GM12878 (cell line): ENCODE measurements at regions not wholly inside any gene's neighbourhood (a gene's known extent, or its start where the extent isn't known, plus 50 kb on each side); places are given as distances from the start of the nearest gene placed in this dataset.
A peak's percentile ranks its signal among the peaks of the same experiment; 100 is the strongest.

ENCODE experiments used
- ATAC-seq: fragments of 200-7000 bp; cut with Tn5 transposase; 3 replicates; pipeline ENCODE4 v1.9.1; 2020; ENCODE audit warnings: mild to moderate bottlenecking, moderate library complexity
- BruUV-seq: library from RNA; stranded (reverse); fragments of 400-500 nt; replicated peaks from 2 replicates; lab custom pipeline; 2021; lab: Mats Ljungman, UMichigan
- CTCF ChIA-PET: fragments of 300-600 bp; sonication (Branson Sonifier 250); formaldehyde crosslinking; extraction: SDS; loops from one replicate; lab custom pipeline; 2021; ENCODE audit warnings: inconsistent platforms; lab: Yijun Ruan, JAX
- POLR2A ChIA-PET: fragments of 350-600 bp; formaldehyde crosslinking; extraction: SDS; loops from one replicate; lab custom pipeline; 2021; ENCODE audit warnings: inconsistent platforms; lab: Charles Lee
- RAD21 ChIA-PET: fragments of 300-600 bp; sonication (Branson Sonifier 250); formaldehyde crosslinking; loops from one replicate; lab custom pipeline; 2023; ENCODE audit warnings: antibody characterized with exemption; ENCODE audit not compliant: unreplicated experiment; lab: Charles Lee
- SMC1A ChIA-PET: fragments of 300-600 bp; sonication (Branson Sonifier 250); formaldehyde crosslinking; loops from one replicate; lab custom pipeline; 2023; ENCODE audit not compliant: unreplicated experiment, uncharacterized antibody; lab: Charles Lee
- DNase-seq: peaks from one replicate; pipeline ENCODE4 v3.0.0-alpha.2; 2011; ENCODE audit warnings: low read depth, low spot score
- FAIRE-seq: peaks from 3 replicates; lab custom pipeline; 2011; peaks lifted over from hg19 to GRCh38; lab: Jason Lieb, UNC
- H2AFZ ChIP-seq: 2 replicates; pipeline ENCODE4 v1.6.0; 2011; ENCODE audit warnings: low read depth, low read length, control low read depth; ENCODE audit not compliant: control insufficient read depth
- H3K27ac ChIP-seq: 2 replicates; pipeline ENCODE4 v1.5.1; 2011; ENCODE audit warnings: control low read depth; ENCODE audit not compliant: control insufficient read depth, insufficient read depth
- H3K27me3 ChIP-seq, 2 experiments: replicated peaks in 1 of 2; 2 replicates each; pipeline versions ENCODE4 v1.6.0 to v1.6.1; 2011; ENCODE audit warnings: low read length in 1 of 2; ENCODE audit not compliant: control insufficient read depth in 2 of 2, insufficient read depth in 2 of 2
- H3K36me3 ChIP-seq, 2 experiments: 2 replicates each; pipeline ENCODE4 v1.5.1; 2011; ENCODE audit warnings: low read length in 1 of 2; ENCODE audit not compliant: control insufficient read depth in 2 of 2, insufficient read depth in 2 of 2
- H3K4me1 ChIP-seq: 2 replicates; pipeline ENCODE4 v1.6.1; 2011; ENCODE audit warnings: mild to moderate bottlenecking, low read length, moderate library complexity, mixed read lengths; ENCODE audit not compliant: control insufficient read depth, insufficient read depth
- H3K4me2 ChIP-seq: 2 replicates; pipeline ENCODE4 v1.6.0; 2011; ENCODE audit warnings: control low read depth; ENCODE audit not compliant: control insufficient read depth, insufficient read depth
- H3K4me3 ChIP-seq: fragments of 200-600 bp; sonication (generic); 2 replicates; pipeline ENCODE4 v1.5.1; 2016
- H3K79me2 ChIP-seq: 2 replicates; pipeline ENCODE4 v1.6.0; 2011; ENCODE audit warnings: low read length; ENCODE audit not compliant: control insufficient read depth, insufficient read depth
- H3K9ac ChIP-seq: 2 replicates; pipeline ENCODE4 v1.8.0; 2011; ENCODE audit warnings: low read length, control low read depth, mixed read lengths; ENCODE audit not compliant: control insufficient read depth, insufficient read depth
- H3K9me3 ChIP-seq: replicated peaks from 3 replicates; pipeline ENCODE4 v1.5.1; 2011; ENCODE audit warnings: mild to moderate bottlenecking, low read length; ENCODE audit not compliant: control insufficient read depth, insufficient read depth
- H4K20me1 ChIP-seq: 2 replicates; pipeline ENCODE4 v1.6.0; 2011; ENCODE audit not compliant: control insufficient read depth, insufficient read depth
- EGR1 ChIP-seq, 2 experiments: IDR thresholded peaks; 1 replicate in 1 of 2; 2 replicates in 1 of 2; pipeline ENCODE4 v1.6.1; 2011 to 2012; ENCODE audit warnings: low read depth in 2 of 2, low read length in 2 of 2, borderline replicate concordance in 1 of 2, mild to moderate bottlenecking in 1 of 2, moderate library complexity in 1 of 2
- ETV6 ChIP-seq, 2 experiments: fragments of 450-650 bp in 1 of 2; IDR thresholded peaks in 1 of 2; conservative IDR thresholded peaks in 1 of 2; 2 replicates each; pipeline ENCODE4 v1.6.1; 2014; ENCODE audit warnings: antibody characterized with exemption in 1 of 2, borderline replicate concordance in 1 of 2, low read depth in 1 of 2, mild to moderate bottlenecking in 1 of 2, moderate library complexity in 1 of 2
- FOS ChIP-seq: IDR thresholded peaks from 3 replicates; pipeline ENCODE4 v1.6.1; 2011; ENCODE audit warnings: borderline replicate concordance; ENCODE audit not compliant: insufficient read length; ENCODE audit errors: extremely low read depth
- JUND ChIP-seq: IDR thresholded peaks from 2 replicates; pipeline ENCODE4 v1.6.1; 2012; ENCODE audit warnings: low read depth, mild to moderate bottlenecking, low read length, improper control_type of control experiment, moderate library complexity
- KDM1A ChIP-seq: fragments of 200-600 bp; sonication (generic); IDR thresholded peaks from 2 replicates; pipeline ENCODE4 v1.6.1; 2016; ENCODE audit warnings: borderline replicate concordance
- MEF2A ChIP-seq: IDR thresholded peaks from 2 replicates; pipeline ENCODE4 v1.6.1; 2011; ENCODE audit warnings: low read depth, mild to moderate bottlenecking, low read length, moderate library complexity; ENCODE audit not compliant: insufficient read depth
- NBN ChIP-seq: fragments of 450-650 bp; IDR thresholded peaks from 2 replicates; pipeline ENCODE4 v1.6.1; 2016
- SIX5 ChIP-seq: IDR thresholded peaks from 2 replicates; pipeline ENCODE4 v1.6.1; 2011; ENCODE audit warnings: mild to moderate bottlenecking, low read depth, low read length, moderate library complexity; ENCODE audit not compliant: severe bottlenecking
- SP1 ChIP-seq: IDR thresholded peaks from one replicate; pipeline ENCODE4 v1.6.1; 2011; ENCODE audit warnings: low read depth, low read length
- TCF7 ChIP-seq: IDR thresholded peaks from 2 replicates; pipeline ENCODE4 v1.6.1; 2014; ENCODE audit warnings: antibody characterized with exemption, borderline replicate concordance
- WGBS: methylation state at CpG from one replicate; pipeline ENCODE4 v1.1.6; 2016; ENCODE audit warnings: low lambda C conversion rate; ENCODE audit not compliant: insufficient replicate concordance, insufficient coverage; ENCODE audit errors: missing lambda C conversion rate; 5-methylcytosine and 5-hydroxymethylcytosine counted together
- in situ Hi-C: fragments of 300-500 bp; cut with MboI; formaldehyde crosslinking; loops from 9 replicates; pipeline ENCODE4 v1.14.3; 2018; ENCODE audit warnings: mixed read lengths
- intact Hi-C: fragments of 100-400 bp; cut with micrococcal nuclease; formaldehyde crosslinking; loops from one replicate; pipeline ENCODE4 v1.14.2; 2022; ENCODE audit not compliant: unreplicated experiment
- TF ChIP-seq, protein P1 (sequence below): fragments of 150-350 bp; IDR thresholded peaks from 2 replicates; pipeline ENCODE4 v1.6.1; 2016; ENCODE audit warnings: low read depth, low read length
- TF ChIP-seq, protein P2 (sequence below): fragments of 450-650 bp; conservative IDR thresholded peaks from 2 replicates; pipeline ENCODE4 v1.6.1; 2017; ENCODE audit warnings: mild to moderate bottlenecking, moderate library complexity

GRCh38 chr10:43801140-43801539 is 152.5 kb upstream of the ZNF32 start:
- ChIA-PET SMC1A (interaction anchor here (0.8 kb wide), 1 partner anchor 88 kb away, joined by 3 read pairs; no protein-coding TSS in a partner anchor), RAD21 (no interaction called here), CTCF (no interaction called here), POLR2A (no interaction called here)
- no peak overlapping the region for H3K9ac ChIP-seq
- no TSS peak for BruUV-seq
- in situ Hi-C loops (no loop called here), intact Hi-C loops (no loop called here)
- ATAC-seq = no peak
- no peaks in the 10 kb centered on the region for H3K36me3 ChIP-seq
- no peak for DNase-seq
- H3K4me1 ChIP-seq = no peaks in the 10 kb centered on the region
- FAIRE-seq = no peak
- no peak overlapping the region for H3K4me2 ChIP-seq
- no peaks in the 10 kb centered on the region for H3K79me2 ChIP-seq
- H3K27ac ChIP-seq = no peak overlapping the region
- 0% methylated on average over 4 of the region's 4 CpGs for WGBS
- TF ChIP-seq MEF2A (no peak), ETV6 (conservative IDR thresholded peaks at IDR 0.05 in 1 of 2, IDR thresholded peaks at IDR 0.05 in 1 of 2; ENCODE audit: borderline replicate concordance in 1 of 2, low read depth in 1 of 2) (0 out of 4 replicates have a peak, but pooled peaks of 1 of the 2 experiments have one; percentile 14)
- no peaks in the 10 kb centered on the region for H3K9me3 ChIP-seq
- H4K20me1 ChIP-seq = no peaks in the 10 kb centered on the region
- H3K4me3 ChIP-seq = no peak overlapping the region
- no peaks in the 10 kb centered on the region; a peak in 2 of 4 replicates for H3K27me3 ChIP-seq
- H2AFZ ChIP-seq = no peak overlapping the region

GRCh38 chr10:43796781-43797180 is 148.1 kb upstream of the ZNF32 start:
- Histone ChIP-seq H3K27me3 (no peaks in the 10 kb centered on the region; a peak in 2 of 4 replicates), H4K20me1 (no peaks in the 10 kb centered on the region), H3K9ac (no peak overlapping the region), H3K4me1 (no peaks in the 10 kb centered on the region), H3K36me3 (no peaks in the 10 kb centered on the region), H3K27ac (no peak overlapping the region), H2AFZ (no peak overlapping the region), H3K4me3 (no peak overlapping the region), H3K9me3 (no peaks in the 10 kb centered on the region), H3K79me2 (no peaks in the 10 kb centered on the region), H3K4me2 (no peak overlapping the region)
- CTCF ChIA-PET = no interaction called here
- RAD21 ChIA-PET = no interaction called here
- POLR2A ChIA-PET = no interaction called here
- intact Hi-C loops = no loop called here
- BruUV-seq = no TSS peak
- SMC1A ChIA-PET = no interaction called here
- no peak for ATAC-seq
- no peak for DNase-seq
- FAIRE-seq = no peak
- in situ Hi-C loops = no loop called here
- TF ChIP-seq SP1 = no peak
- TF ChIP-seq KDM1A = no peak
- no peak for TF ChIP-seq TCF7
- no peak for TF ChIP-seq JUND
- no peak for TF ChIP-seq EGR1 (IDR thresholded peaks at IDR 0.05; ENCODE audit: borderline replicate concordance in 1 of 2, low read depth in 2 of 2, low read length in 2 of 2)
- TF ChIP-seq, protein P1, sequence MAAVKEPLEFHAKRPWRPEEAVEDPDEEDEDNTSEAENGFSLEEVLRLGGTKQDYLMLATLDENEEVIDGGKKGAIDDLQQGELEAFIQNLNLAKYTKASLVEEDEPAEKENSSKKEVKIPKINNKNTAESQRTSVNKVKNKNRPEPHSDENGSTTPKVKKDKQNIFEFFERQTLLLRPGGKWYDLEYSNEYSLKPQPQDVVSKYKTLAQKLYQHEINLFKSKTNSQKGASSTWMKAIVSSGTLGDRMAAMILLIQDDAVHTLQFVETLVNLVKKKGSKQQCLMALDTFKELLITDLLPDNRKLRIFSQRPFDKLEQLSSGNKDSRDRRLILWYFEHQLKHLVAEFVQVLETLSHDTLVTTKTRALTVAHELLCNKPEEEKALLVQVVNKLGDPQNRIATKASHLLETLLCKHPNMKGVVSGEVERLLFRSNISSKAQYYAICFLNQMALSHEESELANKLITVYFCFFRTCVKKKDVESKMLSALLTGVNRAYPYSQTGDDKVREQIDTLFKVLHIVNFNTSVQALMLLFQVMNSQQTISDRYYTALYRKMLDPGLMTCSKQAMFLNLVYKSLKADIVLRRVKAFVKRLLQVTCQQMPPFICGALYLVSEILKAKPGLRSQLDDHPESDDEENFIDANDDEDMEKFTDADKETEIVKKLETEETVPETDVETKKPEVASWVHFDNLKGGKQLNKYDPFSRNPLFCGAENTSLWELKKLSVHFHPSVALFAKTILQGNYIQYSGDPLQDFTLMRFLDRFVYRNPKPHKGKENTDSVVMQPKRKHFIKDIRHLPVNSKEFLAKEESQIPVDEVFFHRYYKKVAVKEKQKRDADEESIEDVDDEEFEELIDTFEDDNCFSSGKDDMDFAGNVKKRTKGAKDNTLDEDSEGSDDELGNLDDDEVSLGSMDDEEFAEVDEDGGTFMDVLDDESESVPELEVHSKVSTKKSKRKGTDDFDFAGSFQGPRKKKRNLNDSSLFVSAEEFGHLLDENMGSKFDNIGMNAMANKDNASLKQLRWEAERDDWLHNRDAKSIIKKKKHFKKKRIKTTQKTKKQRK = no peak
- TF ChIP-seq FOS = no peak
- TF ChIP-seq, protein P2, sequence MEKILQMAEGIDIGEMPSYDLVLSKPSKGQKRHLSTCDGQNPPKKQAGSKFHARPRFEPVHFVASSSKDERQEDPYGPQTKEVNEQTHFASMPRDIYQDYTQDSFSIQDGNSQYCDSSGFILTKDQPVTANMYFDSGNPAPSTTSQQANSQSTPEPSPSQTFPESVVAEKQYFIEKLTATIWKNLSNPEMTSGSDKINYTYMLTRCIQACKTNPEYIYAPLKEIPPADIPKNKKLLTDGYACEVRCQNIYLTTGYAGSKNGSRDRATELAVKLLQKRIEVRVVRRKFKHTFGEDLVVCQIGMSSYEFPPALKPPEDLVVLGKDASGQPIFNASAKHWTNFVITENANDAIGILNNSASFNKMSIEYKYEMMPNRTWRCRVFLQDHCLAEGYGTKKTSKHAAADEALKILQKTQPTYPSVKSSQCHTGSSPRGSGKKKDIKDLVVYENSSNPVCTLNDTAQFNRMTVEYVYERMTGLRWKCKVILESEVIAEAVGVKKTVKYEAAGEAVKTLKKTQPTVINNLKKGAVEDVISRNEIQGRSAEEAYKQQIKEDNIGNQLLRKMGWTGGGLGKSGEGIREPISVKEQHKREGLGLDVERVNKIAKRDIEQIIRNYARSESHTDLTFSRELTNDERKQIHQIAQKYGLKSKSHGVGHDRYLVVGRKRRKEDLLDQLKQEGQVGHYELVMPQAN = no peak
- TF ChIP-seq SIX5 = no peak
- TF ChIP-seq NBN = no peak
